Left ventricle myocardium inferior (tissue), 1 donor: ENCODE measurements at regions not wholly inside any gene's neighbourhood (a gene's known extent, or its start where the extent isn't known, plus 50 kb on each side); places are given as distances from the start of the nearest gene placed in this dataset.
"Not testable (repeated sequence)": the region's sequence is repeated elsewhere in the genome, so short reads cannot be mapped to it uniquely, and the experiment has no call there.

ENCODE experiments used
- DNase-seq: peaks from one replicate; pipeline ENCODE4 v3.0.0-alpha.2; 2020
- H3K27ac ChIP-seq: fragments of 200-600 bp; replicated peaks from 2 replicates; pipeline ENCODE4 v1.8.0; 2021
- H3K27me3 ChIP-seq: fragments of 200-600 bp; 2 replicates; pipeline ENCODE4 v1.8.0; 2021; ENCODE audit warnings: low read depth
- H3K36me3 ChIP-seq: fragments of 200-600 bp; 2 replicates; pipeline ENCODE4 v1.8.0; 2021
- H3K4me1 ChIP-seq: fragments of 200-600 bp; 2 replicates; pipeline ENCODE4 v1.8.0; 2021
- H3K4me3 ChIP-seq: fragments of 200-600 bp; 2 replicates; pipeline ENCODE4 v1.8.0; 2021; ENCODE audit warnings: mild to moderate bottlenecking, moderate library complexity
- H3K9me3 ChIP-seq: fragments of 200-600 bp; replicated peaks from 2 replicates; pipeline ENCODE4 v1.8.0; 2021
- intact Hi-C: fragments of 100-400 bp; cut with micrococcal nuclease; formaldehyde crosslinking; loops from one replicate; pipeline ENCODE4 v1.11.0; 2022
- TF ChIP-seq, protein P1 (sequence below): fragments of 200-600 bp; IDR thresholded peaks from 2 replicates; pipeline ENCODE4 v1.8.0; 2021; ENCODE audit warnings: antibody characterized with exemption, mild to moderate bottlenecking, borderline replicate concordance
- donor health status: DM: no; HTN: yes; CAD: no; lungs with severe emphysema.

DNA sequence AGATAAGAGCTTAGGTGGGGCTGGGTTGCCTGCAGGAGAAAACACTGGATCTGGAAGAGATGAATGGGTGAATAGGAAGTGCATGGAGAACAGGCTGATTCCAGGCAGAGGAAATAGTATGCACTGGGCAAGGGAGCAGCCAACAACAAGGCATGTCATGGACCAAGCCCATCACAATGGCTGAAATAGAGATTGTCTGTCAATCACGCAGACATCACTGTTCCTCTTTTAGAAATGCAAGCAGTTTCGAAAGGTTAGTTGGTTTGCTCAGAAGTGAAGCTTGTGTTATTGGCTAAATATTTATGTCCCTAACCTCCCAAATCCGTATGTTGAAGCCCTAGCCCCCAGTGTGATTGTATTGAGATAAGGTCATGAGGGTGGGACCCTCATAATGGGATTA is 621.7 kb upstream of the CDH11 start:
- TF ChIP-seq, protein P1, sequence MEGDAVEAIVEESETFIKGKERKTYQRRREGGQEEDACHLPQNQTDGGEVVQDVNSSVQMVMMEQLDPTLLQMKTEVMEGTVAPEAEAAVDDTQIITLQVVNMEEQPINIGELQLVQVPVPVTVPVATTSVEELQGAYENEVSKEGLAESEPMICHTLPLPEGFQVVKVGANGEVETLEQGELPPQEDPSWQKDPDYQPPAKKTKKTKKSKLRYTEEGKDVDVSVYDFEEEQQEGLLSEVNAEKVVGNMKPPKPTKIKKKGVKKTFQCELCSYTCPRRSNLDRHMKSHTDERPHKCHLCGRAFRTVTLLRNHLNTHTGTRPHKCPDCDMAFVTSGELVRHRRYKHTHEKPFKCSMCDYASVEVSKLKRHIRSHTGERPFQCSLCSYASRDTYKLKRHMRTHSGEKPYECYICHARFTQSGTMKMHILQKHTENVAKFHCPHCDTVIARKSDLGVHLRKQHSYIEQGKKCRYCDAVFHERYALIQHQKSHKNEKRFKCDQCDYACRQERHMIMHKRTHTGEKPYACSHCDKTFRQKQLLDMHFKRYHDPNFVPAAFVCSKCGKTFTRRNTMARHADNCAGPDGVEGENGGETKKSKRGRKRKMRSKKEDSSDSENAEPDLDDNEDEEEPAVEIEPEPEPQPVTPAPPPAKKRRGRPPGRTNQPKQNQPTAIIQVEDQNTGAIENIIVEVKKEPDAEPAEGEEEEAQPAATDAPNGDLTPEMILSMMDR, result no peak
- no peaks in the 10 kb centered on the region for H3K27me3 ChIP-seq
- intact Hi-C loops, result no loop called here
- no peaks in the 10 kb centered on the region for H3K4me1 ChIP-seq
- no peak for DNase-seq
- no peaks in the 10 kb centered on the region for H3K36me3 ChIP-seq
- no peaks in the 10 kb centered on the region for H3K9me3 ChIP-seq
- no peak overlapping the region for H3K27ac ChIP-seq
- H3K4me3 ChIP-seq, result no peak overlapping the region

DNA sequence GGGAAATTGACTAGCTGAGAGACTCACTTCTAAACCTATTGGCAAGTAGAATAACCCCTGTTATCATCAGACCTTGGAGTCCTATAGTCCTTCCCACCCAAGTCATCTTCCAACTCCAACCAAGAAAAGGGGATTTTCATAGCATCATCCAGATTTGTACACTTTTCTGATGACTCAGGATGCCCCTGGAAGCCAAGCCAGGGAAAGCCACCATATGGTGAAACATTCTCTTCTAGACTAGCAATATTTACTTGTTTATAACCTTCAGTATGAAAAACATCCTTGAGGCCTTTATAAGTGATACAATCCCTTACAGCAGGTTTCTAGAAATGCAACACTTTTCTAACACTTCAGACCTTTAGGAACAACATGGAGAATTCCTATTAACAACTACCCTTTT is 618.8 kb upstream of the CDH11 start:
- Histone ChIP-seq H3K4me3 (no peak overlapping the region), H3K27me3 (no peaks in the 10 kb centered on the region), H3K36me3 (no peaks in the 10 kb centered on the region), H3K9me3 (no peaks in the 10 kb centered on the region), H3K4me1 (peaks cover 15% of the 10 kb centered on the region), H3K27ac (no peak overlapping the region)
- TF ChIP-seq, protein P1, result no peak
- intact Hi-C loops, result no loop called here
- no peak for DNase-seq

DNA sequence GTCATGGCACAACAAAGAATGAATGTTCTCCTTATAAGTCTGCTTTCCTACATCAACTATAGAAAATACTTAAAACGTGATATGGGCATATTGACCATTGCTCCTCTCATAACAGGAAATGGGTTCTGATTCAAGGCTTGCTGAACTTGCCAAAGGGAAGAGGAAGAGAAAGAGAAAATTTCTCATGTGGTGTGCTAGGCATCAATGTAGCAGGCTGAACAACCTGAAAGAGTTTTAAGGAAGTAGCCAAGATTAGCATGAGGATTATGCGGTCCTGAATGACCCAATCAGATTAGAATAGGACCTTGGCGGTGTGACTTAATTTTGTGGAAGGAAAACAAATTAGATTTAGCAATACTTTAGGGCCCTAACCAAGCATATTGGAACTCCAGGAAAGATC is 617.7 kb upstream of the CDH11 start:
- no peaks in the 10 kb centered on the region for H3K9me3 ChIP-seq
- intact Hi-C loops, result no loop called here
- H3K36me3 ChIP-seq, result no peaks in the 10 kb centered on the region
- no peak overlapping the region for H3K27ac ChIP-seq
- TF ChIP-seq, protein P1, result no peak
- no peak for DNase-seq
- H3K27me3 ChIP-seq, result no peaks in the 10 kb centered on the region
- no peak overlapping the region for H3K4me3 ChIP-seq
- H3K4me1 ChIP-seq, result peaks cover 24% of the 10 kb centered on the region

DNA sequence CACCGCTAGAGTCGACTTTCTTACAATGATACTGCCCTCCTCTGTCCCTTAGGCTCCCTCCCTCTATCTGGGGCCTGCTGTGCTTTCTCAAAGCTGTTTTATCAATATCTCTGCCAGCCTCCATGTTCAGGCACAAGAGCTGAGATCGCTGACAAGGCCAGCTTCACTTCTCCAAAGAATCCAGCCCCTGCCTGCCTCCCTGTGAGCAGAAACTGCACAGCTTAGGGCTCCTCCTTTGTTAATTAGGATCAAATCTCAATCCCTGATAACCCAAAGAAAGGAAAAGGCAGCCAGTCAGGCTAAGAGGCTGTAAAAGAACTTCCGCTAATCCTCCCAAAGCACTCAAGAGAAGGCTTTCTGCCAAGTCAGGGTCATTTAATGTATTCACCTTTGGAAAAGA is 616.0 kb upstream of the CDH11 start:
- H3K27ac ChIP-seq, result peak overlapping the region; percentile 45
- no peaks in the 10 kb centered on the region for H3K9me3 ChIP-seq
- intact Hi-C loops, result no loop called here
- no peak for DNase-seq
- H3K36me3 ChIP-seq, result no peaks in the 10 kb centered on the region
- no peak overlapping the region for H3K4me3 ChIP-seq
- TF ChIP-seq, protein P1, result no peak
- no peaks in the 10 kb centered on the region for H3K27me3 ChIP-seq
- H3K4me1 ChIP-seq, result peaks cover 24% of the 10 kb centered on the region

DNA sequence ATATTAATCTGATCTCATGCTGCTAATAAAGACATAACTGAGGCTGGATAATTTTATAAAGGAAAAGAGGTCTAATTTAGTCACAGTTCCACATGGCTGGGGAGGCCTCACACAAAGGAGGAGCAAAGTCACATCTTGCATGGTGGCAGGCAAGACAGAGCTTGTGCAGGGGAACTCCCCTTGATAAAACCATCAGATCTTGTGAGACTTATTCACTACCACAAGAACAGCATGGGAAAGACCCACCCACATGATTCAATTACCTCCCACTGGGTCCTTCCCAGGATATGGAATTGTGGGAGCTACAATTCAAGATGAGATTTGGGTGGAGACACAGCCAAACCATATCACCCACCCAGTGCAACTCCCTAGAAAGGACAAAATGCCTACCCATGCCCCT is 613.8 kb upstream of the CDH11 start:
- H3K27me3 ChIP-seq, H3K4me3 ChIP-seq, H3K36me3 ChIP-seq, intact Hi-C loops, H3K9me3 ChIP-seq, DNase-seq: not testable (repeated sequence)
- Histone ChIP-seq H3K27ac (peak overlapping the region; percentile 33), H3K4me1 (peaks cover 24% of the 10 kb centered on the region)

DNA sequence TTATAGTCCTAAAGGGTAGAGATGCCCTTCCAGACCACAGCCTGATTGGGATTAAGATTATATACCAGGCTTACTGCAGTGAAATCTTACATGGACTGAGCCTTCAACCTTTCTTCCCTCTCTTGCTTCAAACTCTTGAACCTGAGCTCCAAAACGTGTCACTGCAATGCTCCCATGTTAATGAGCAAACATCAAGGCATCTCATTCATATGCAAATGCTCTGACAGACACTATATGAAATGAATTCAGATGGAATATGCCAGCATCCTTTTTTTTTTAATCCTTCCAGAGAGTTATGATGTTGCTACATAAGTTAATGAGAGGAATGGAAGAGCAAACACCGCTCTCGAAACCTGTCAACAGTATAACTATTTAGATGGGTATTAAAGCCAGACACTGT is 611.9 kb upstream of the CDH11 start:
- peaks cover 27% of the 10 kb centered on the region for H3K27me3 ChIP-seq
- peaks cover 24% of the 10 kb centered on the region for H3K4me1 ChIP-seq
- intact Hi-C loops, result no loop called here
- DNase-seq, result no peak
- no peak overlapping the region for H3K4me3 ChIP-seq
- peaks cover 11% of the 10 kb centered on the region for H3K9me3 ChIP-seq
- TF ChIP-seq, protein P1, result no peak
- H3K36me3 ChIP-seq, result no peaks in the 10 kb centered on the region
- H3K27ac ChIP-seq, result no peak overlapping the region
